Choroid plexus epithelial cell (primary cell): ENCODE measurements at regions not wholly inside any gene's neighbourhood (a gene's known extent, or its start where the extent isn't known, plus 50 kb on each side); places are given as distances from the start of the nearest gene placed in this dataset.
A peak's percentile ranks its signal among the peaks of the same experiment; 100 is the strongest.

ENCODE experiments used
- DNase-seq: peaks from one replicate; pipeline ENCODE4 v3.0.0-alpha.2; 2010; ENCODE audit warnings: low read depth
- H3K4me3 ChIP-seq: 2 replicates; pipeline ENCODE4 v1.5.1; 2011; ENCODE audit warnings: low read depth, mild to moderate bottlenecking, control low read depth, low read length, moderate library complexity
- TF ChIP-seq, protein P1 (sequence below): conservative IDR thresholded peaks from 2 replicates; pipeline ENCODE4 v1.5.1; 2011; ENCODE audit warnings: low read depth, mild to moderate bottlenecking, control low read depth, inconsistent platforms, low read length, moderate library complexity

DNA sequence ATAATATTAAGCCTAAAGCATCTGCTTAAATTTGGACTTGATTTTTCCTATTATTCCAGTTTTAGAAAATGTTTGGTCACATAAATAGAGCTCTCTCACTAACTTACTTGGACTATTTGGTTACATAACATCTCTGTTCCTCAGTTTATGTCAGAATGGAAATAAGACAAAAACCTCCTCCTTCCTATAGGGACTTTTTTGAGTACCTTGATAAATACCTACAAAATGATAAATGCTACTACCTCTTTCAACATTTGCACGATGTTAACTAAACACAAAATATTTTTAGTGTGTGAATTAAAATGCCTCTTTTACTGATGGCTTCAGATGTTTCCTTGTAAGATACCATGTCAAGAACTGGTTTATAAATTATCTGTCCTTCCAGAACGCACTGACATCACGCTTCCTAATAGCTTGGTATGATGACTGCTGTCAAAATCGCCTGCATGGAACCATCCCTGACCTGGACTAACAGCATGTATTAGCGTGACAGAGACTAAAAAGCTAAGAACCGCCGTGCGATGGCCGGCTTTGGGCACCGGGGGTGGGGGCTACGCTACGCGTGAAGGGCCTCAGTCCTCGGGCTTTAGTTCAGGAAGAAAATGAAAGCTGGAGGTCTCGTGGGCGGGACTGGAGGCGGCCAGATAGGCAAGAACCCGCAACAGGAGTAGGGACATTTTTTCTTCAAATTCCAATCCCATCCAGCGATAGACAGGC lies 133.2 kb upstream of the BARHL2 start:
- TF ChIP-seq, protein P1, sequence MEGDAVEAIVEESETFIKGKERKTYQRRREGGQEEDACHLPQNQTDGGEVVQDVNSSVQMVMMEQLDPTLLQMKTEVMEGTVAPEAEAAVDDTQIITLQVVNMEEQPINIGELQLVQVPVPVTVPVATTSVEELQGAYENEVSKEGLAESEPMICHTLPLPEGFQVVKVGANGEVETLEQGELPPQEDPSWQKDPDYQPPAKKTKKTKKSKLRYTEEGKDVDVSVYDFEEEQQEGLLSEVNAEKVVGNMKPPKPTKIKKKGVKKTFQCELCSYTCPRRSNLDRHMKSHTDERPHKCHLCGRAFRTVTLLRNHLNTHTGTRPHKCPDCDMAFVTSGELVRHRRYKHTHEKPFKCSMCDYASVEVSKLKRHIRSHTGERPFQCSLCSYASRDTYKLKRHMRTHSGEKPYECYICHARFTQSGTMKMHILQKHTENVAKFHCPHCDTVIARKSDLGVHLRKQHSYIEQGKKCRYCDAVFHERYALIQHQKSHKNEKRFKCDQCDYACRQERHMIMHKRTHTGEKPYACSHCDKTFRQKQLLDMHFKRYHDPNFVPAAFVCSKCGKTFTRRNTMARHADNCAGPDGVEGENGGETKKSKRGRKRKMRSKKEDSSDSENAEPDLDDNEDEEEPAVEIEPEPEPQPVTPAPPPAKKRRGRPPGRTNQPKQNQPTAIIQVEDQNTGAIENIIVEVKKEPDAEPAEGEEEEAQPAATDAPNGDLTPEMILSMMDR = no peak
- DNase-seq = peak; percentile 22
- H3K4me3 ChIP-seq = peak overlapping the region; percentile 70

DNA sequence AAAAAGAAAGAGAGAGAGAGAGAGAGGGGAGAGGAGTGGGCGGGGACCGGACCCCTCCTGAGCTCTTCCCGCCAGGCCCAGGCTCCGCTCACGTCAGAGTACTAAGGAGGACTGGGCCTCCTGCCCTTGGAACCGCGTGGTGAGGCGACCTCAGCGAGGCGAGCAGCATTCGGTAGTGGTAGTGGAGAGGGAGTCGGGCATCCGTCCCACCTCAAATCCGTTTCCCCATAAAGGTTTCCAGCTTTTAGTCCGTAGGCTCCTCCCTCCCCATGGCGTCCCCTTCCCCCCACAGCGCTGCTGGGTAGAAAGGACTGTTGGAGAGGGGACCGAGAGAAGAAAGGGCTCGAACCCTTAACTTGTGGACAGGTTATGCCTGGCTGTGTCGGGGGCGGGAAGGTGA lies 124.4 kb upstream of the BARHL2 start:
- TF ChIP-seq, protein P1 = no peak
- DNase-seq = no peak
- H3K4me3 ChIP-seq = no peak overlapping the region

DNA sequence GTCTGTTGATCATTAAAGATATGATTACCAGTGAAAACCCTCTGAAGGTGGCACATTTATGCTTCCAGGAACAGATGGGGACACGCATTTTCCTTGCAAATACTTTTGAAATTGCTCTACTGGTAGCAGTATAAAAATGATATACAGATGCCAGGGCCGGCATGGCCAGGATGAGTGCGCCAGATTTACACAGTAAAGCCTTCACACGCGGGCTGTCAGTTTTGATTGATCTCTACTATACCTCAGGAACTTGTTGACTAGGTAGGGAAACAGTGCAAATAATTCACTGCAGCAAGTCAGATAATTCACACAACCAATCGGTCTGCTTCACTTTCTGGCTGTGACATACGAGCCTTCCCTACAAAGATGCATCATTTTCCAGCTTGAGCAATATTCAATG lies 123.2 kb upstream of the BARHL2 start:
- DNase-seq = no peak
- no peak overlapping the region for H3K4me3 ChIP-seq
- TF ChIP-seq, protein P1 = no peak

DNA sequence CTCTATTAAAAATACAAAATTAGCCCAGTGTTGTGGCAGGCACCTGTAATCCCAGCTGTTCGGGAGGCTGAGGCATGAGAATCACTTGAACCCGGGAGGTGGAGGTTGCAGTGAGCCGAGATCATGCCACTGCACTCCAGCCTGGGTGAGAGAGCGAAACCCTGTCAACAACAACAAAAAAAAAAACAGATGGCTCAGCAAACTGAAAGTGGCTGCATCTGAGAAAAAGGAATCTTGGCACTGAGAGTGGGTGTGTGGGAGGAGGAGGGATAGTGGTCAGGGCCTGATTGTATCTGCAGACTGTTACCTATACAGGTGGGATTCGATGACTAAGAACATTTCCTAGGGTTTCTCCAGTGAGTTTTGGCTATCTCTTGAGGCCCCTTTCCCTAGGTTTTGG lies 122.2 kb upstream of the BARHL2 start:
- DNase-seq = no peak
- no peak overlapping the region for H3K4me3 ChIP-seq
- TF ChIP-seq, protein P1 = no peak

DNA sequence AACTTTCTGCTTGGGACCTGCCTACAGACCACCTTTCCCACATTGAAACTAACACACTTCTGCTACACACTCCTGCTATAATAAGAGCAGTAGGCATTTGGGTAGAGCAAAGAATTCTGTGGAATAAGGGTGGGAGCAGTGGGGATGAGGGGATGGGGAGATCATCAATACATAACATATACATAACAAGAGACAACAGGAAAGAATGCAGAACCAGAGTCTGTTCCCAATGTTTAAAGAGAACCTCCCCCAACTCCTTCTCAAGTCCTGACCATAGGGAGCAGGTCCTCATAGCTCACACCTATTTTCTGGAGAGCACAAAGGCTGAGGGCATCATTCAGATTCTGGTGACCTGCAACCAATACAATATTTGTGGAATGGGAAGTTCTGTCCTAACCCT lies 121.6 kb upstream of the BARHL2 start:
- no peak overlapping the region for H3K4me3 ChIP-seq
- no peak for DNase-seq
- TF ChIP-seq, protein P1 = no peak

DNA sequence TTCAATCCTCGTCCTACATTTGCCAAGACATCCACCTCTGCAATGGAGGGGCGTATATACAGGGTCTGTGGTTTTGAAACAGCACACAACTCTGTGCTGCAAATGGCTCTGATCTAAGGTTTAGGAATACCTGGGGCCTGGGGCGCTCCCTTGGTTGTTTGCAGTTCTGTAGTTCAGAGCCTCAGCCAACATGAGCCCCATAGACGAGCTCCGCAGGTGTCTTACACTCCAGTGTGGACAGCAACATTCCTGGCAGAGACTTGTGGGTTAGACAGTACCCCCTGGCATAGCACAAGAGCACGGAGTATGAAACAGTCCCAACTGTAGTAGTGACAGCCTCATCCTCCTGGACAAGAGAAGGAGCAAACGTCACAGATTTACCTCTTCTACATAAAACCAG lies 120.3 kb upstream of the BARHL2 start:
- DNase-seq = no peak
- TF ChIP-seq, protein P1 = no peak
- no peak overlapping the region for H3K4me3 ChIP-seq

DNA sequence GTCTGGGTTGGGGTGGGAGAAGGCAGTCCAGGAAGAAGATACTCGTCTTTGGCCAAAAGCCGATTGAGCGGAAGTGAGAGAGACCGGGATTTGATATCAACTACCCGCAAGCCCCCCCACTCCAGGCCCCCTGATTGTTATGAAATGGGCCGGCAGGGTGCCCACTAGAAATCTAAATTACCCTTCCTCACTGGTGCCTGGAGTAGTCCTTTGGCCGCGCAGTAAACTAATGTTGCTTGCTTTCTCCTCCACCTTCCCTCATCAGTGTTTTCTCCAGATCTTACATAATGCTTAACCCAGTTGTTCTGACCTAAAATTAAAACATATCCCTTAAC lies 119.2 kb upstream of the BARHL2 start:
- no peak for DNase-seq
- no peak overlapping the region for H3K4me3 ChIP-seq
- TF ChIP-seq, protein P1 = no peak
